ENCODE measurements at regions not wholly inside any gene's neighbourhood (a gene's known extent, or its start where the extent isn't known, plus 50 kb on each side); places are given as distances from the start of the nearest gene placed in this dataset.

- ChIA-PET CTCF (no interaction called here), POLR2A (ENCODE audit: unreplicated experiment) (no interaction called here)
- Histone ChIP-seq H2BK20ac (ENCODE audit: low read depth, low read length) (no peak overlapping the region), H3K27ac (ENCODE audit: insufficient read depth, low read length) (no peak overlapping the region), H3K14ac (replicated peaks; ENCODE audit: low read depth, low read length) (no peak overlapping the region), H3K4ac (ENCODE audit: low read depth, low read length) (no peak overlapping the region), H3K9me1 (ENCODE audit: insufficient read depth, low read length) (no peaks in the 10 kb centered on the region), H4K91ac (ENCODE audit: insufficient read depth, low read depth, low read length) (no peak overlapping the region), H3K56ac (ENCODE audit: extremely low read depth, insufficient read depth, low read length) (no peak overlapping the region), H4K8ac (ENCODE audit: low read depth in 2 of 2, low read length in 2 of 2) (no peak overlapping the region), H3K79me1 (ENCODE audit: low read depth in 1 of 2, low read length in 2 of 2) (no peaks in the 10 kb centered on the region), H2AK5ac (ENCODE audit: low read depth, low read length) (no peak overlapping the region), H2AK9ac (replicated peaks; ENCODE audit: low read depth, low read length, poor library complexity) (no peak overlapping the region), H3K36me3 (ENCODE audit: control insufficient read depth, insufficient read depth, low read length) (no peaks in the 10 kb centered on the region), H4K20me1 (ENCODE audit: insufficient read depth, low read length) (no peaks in the 10 kb centered on the region), H3K23ac (ENCODE audit: low read depth, low read length) (no peak overlapping the region), H3K4me1 (ENCODE audit: control insufficient read depth, insufficient read depth, low read length) (no peaks in the 10 kb centered on the region), H4K5ac (ENCODE audit: low read depth, low read length) (no peak overlapping the region), H2BK120ac (ENCODE audit: low read depth, low read length) (no peak overlapping the region), H2BK5ac (ENCODE audit: low read depth, low read length, poor library complexity, severe bottlenecking) (no peak overlapping the region), H3K9me3 (ENCODE audit: control insufficient read depth, insufficient read depth, low read length) (peaks cover 12% of the 10 kb centered on the region; the same call in 1 of the 2 replicates), H3K18ac (ENCODE audit: low read depth, low read length) (no peak overlapping the region), H3K4me2 (ENCODE audit: low read depth, low read length) (no peak overlapping the region), H3K4me3 (ENCODE audit: insufficient read depth, low read depth, low read length) (no peak overlapping the region), H3K27me3 (ENCODE audit: control insufficient read depth, insufficient read depth, low read length) (no peaks in the 10 kb centered on the region), H2BK15ac (ENCODE audit: low read depth, low read length) (no peak overlapping the region), H2AFZ (replicated peaks; ENCODE audit: low read length, poor library complexity) (no peak overlapping the region), H3K9ac (ENCODE audit: low read depth, low read length) (no peak overlapping the region)
- dilution Hi-C loops (cut with HindIII; ENCODE audit: low sequenced_read_pairs, unreplicated experiment), result no loop called here
- in situ Hi-C loops (cut with MboI; ENCODE audit: low sequenced_read_pairs), result no loop called here
- no CpG with 5 or more reads among the region's 2 CpGs for WGBS, 2 experiments (ENCODE audit: extremely low coverage in 2 of 2, insufficient read length in 1 of 2)
- ATAC-seq (ENCODE audit: low read depth) (no peak), DNase-seq (no peak)
- intact Hi-C loops (cut with micrococcal nuclease), result no loop called here
- no TSS peak for BruUV-seq (replicated peaks)
- TF ChIP-seq CHD1 (IDR thresholded peaks at IDR 0.05; ENCODE audit: low read depth, low read length), result no peak
- TF ChIP-seq POLR2A (IDR thresholded peaks at IDR 0.05; ENCODE audit: low read depth, low read length), result no peak
- no peak for TF ChIP-seq MAZ (IDR thresholded peaks at IDR 0.05; ENCODE audit: borderline replicate concordance, low read depth, low read length)
- TF ChIP-seq MAFK (IDR thresholded peaks at IDR 0.05; ENCODE audit: low read depth, low read length), result no peak
- no peak for TF ChIP-seq MXI1 (IDR thresholded peaks at IDR 0.05; ENCODE audit: borderline replicate concordance, low read depth, low read length)
- no peak for TF ChIP-seq RFX5 (IDR thresholded peaks at IDR 0.05; ENCODE audit: low read depth, low read length)
- TF ChIP-seq FOS (IDR thresholded peaks at IDR 0.05; ENCODE audit: low read depth, low read length), result no peak
- TF ChIP-seq ELK1 (IDR thresholded peaks at IDR 0.05; ENCODE audit: borderline replicate concordance, low read depth, low read length), result no peak
These were observed 402.9 kb downstream of the IL20RB start for GRCh38 chr3:137360531-137361201.
